GM19395 (cell line): ENCODE measurements at regions not wholly inside any gene's neighbourhood (a gene's known extent, or its start where the extent isn't known, plus 50 kb on each side); places are given as distances from the start of the nearest gene placed in this dataset.

Source experiments
- ATAC-seq: cut with Tn5 transposase; IDR thresholded peaks from one replicate; pipeline ENCODE4 v1.9.1; 2021; ENCODE audit warnings: mild to moderate bottlenecking, moderate library complexity; ENCODE audit not compliant: unreplicated experiment

- ATAC-seq, result no peak
Measured at GRCh38 chr1:90100566-90100965, 105.7 kb downstream of the ZNF326 start.

GRCh38 chr1:90092441-90092840 lies 97.5 kb downstream of the ZNF326 start:
- no peak for ATAC-seq
